GM21723 (cell line): ENCODE measurements at regions not wholly inside any gene's neighbourhood (a gene's known extent, or its start where the extent isn't known, plus 50 kb on each side); places are given as distances from the start of the nearest gene placed in this dataset.
A peak's percentile ranks its signal among the peaks of the same experiment; 100 is the strongest.

ENCODE experiments used
- ATAC-seq: cut with Tn5 transposase; IDR thresholded peaks from one replicate; pipeline ENCODE4 v1.9.1; 2021; ENCODE audit warnings: mild to moderate bottlenecking, moderate library complexity; ENCODE audit not compliant: unreplicated experiment

DNA sequence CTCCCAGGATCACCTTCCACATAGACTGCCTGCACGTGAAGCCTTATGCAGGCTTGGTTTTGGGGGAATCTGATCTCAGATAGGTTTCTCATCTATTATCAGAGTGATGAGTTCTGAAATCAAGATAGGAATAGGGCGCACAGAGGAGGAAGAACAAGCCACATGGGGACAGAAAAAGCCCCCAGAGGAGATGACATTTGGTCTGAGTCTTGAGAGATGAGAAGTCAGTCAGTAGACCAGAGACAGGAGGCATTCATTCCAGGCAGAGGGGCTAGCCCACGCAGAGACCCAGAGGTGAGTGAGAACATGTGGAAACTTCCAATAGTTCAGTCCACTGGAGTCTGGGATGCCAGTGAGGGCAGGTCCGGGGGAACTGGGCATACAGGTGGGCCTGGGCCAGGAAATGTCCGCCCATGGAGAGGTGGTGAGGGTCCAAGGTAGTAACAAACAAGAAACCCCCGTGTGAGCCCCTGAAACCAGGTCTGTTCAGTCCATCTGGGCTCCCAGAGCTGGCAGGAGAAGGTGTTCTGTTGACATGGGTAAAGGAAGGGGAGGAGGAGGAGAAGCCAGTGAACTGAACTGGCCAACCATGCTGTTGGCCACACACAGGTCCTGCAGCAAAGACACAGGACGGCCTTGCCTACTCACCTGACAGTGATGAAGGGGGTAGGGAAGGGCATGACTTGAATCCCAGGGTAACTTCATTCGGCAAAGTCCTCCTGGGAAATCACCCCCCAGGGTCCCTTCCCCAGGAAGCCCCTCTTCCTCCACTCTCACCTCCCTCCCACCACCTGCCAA, 69.3 kb upstream of the SMNDC1 start:
- ATAC-seq = no peak

DNA sequence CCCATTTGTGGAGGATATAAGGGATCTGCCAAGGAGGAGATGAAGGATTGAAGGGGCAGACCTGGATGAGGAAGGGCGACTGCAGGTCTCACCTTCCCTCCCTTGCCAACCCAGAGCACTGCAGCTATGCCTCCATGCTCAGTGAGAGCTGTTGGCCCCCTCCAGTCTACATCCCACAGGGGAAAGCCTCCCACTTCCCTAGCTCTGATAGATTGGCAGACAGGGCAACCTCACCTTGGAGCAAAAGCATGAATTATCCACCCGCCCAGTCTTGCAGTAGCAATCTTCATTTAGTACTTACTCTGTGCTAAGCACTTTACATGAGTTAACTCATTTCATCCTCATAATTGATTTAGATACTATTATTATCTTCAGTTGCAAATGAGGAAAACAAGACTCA, 70.4 kb upstream of the SMNDC1 start:
- ATAC-seq = no peak

DNA sequence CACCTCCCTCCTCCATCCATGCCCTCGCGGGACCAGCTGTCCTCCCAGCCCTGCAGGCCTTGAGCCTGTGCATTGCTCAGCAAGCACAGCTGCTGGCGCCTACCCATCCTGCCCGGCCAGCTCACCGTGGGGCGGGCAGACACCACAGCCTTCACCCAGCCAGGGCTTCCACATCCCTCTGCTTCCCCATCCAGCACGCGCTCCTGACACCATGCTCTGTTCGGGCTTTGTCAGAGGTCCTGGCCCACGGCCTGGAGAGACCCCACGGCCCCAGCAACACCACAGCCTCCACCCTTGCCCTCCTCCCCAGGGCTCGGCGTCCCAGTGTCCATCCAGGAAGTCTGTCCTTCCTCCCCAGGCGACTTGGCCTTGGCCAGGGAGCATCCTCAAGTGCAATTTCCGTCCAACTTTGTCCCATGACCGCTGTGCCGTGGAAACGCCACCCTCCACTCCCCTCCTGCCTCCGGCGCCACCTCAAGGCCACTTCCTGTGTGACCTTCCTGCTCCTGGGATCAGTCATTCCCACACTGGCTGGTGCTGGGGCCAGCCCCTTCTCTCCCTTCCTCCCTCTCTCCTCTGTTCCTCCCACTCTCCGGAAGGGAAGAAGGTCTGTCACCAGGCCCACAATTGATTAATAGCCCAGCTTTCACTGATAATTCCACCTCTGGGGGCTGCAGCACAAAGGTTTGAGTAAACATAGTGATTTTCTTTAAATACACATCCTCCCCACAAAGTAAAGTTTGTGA, 71.5 kb upstream of the SMNDC1 start:
- ATAC-seq = no peak

- ATAC-seq = no peak
Measured at GRCh38 chr10:110376767-110377160, 72.0 kb upstream of the SMNDC1 start.

- no peak for ATAC-seq
Measured at GRCh38 chr10:110378006-110378405, 73.3 kb upstream of the SMNDC1 start.

GRCh38 chr10:110378533-110379108, 73.9 kb upstream of the SMNDC1 start:
- no peak for ATAC-seq

DNA sequence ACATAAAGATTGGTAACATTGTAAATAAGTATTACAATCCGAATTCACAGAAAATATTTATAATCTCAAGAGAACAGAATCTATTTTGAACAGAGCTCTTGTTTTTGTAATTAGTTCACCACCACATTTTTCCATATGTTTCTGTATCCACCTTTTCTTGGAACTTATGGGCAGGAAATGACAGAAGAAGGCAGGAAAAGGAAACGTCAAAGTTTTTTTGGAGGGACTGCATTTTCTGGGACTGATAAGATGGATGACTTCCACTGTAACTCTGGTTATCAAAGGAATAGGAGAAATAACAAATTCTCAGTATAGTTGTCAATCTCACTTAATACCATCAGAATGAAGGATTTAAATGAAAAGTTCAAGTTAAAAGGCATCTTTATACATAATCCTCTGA, 75.1 kb upstream of the SMNDC1 start:
- no peak for ATAC-seq

DNA sequence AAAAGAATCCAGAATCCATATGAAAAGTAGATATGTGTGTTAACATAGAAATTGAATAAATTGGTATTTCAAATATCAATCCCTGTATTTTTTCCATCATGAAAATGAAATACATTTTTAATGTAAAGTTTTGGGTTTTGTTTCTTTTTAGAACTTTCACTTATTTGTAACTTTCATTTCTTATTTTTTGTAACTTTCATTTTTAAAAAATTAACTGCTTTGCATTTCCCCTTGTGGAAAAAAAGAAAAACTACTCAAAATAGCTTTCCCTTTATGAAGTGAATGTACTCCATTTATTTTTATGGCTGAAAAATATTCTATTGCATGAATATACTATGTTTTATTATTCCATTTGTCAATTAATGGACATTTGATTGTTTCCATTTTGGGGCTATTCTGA, 75.6 kb upstream of the SMNDC1 start:
- no peak for ATAC-seq

GRCh38 chr10:110382695-110383094, 78.0 kb upstream of the SMNDC1 start:
- no peak for ATAC-seq

- no peak for ATAC-seq
Measured at GRCh38 chr10:110387617-110387982, 82.9 kb upstream of the SMNDC1 start.

GRCh38 chr10:110387983-110388686, 83.4 kb upstream of the SMNDC1 start:
- ATAC-seq = peak; percentile 81

GRCh38 chr10:110388687-110389052, 84.0 kb upstream of the SMNDC1 start:
- ATAC-seq = no peak

- ATAC-seq = no peak
Measured at GRCh38 chr10:110389255-110389654, 84.5 kb upstream of the SMNDC1 start.

DNA sequence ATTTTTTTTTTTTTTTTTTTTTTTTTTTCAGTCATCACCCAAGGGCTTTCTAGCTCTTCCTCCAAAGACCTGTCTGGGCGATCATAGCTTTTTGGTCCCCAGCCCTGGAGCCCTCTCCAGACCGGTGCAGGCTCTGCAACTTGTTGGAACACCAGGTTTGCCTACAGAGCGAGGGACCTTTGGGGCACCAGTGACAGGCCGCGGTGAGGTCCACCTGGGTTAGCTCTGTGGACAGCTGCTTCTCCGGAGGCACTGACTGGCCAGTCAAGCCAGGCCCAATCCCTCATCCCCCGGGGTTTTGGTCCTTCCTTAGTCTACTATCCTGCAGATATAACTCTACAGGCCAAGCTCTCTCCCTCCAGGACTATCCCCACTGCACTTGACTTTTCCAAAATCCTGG, 86.8 kb upstream of the SMNDC1 start:
- no peak for ATAC-seq

DNA sequence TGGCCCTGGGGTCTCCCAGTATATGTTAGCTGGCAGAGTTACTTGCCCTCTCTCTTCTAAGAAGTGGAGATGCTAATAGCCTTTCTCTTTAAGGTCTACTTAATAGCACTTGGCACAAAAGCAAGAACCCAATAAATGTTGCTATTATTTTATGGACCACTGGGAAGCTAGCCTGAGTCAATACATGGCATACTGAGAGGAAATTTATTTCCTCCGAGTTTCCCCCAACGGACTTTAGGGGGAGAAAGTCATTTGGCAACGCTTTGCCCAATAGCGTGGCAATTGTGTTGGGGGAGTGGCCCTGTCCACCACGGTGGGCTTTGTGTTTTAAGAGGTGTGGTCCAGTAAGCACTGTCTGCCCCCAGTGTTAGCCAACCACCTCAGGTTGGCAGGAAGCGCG, 87.4 kb upstream of the SMNDC1 start:
- ATAC-seq = no peak

DNA sequence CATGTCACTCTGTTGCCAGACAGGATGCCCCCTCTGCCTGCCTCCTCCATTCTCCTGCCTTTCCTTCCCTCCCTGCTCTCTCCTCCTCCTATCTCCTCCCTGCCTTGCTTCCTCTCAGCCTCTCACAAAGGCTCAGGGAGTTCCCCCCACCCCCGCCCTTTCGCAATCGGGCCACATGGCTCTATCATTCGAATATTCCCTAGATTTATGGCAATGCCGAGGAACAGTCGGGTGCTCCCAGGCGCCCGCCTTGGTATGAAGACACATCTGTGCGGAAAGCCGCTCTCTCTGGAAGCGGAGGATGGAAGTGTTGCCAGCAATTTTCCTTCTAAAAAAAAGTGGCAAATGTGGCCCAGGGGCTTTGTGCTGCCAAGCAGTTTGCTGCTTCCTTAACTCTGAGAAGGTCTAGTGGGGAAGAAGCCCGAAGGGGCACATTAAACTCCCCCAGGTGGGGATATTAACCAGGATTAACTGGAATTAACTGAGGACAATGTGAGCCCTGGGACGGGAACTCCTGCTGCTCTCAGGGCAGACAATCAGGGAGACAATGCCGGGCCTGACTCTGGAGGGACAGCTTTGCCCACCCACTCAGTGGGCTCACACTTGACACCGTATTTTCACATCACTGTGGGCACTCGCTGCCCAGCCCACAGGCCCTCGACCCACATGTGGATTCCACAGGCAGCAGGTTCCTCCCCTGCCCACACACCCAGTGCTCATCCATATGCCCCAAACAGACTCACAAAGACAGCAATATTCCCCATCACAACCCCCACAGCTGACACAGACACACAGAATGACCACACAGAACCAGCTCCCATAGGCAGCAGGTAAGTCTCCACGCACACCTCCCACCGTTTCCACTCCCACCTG, 88.4 kb upstream of the SMNDC1 start:
- ATAC-seq = no peak

DNA sequence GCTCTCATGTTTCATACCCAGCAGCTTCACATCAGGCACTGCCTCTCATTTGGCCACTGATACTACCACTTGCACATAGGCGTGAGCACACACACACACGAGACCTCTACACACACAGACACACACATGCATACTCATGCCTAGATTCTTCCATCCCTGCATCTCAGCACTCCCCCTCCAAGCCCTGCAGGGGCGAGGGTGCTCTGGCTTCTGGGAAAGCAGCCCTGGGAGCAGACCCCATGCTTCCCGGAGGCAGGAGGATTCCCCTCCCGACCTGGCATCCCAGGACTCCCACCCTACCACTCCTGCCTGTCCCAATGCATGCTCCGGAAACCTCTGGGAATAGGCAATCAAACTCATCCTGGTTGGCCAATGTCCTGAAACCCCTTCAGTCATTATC, 89.1 kb upstream of the SMNDC1 start:
- no peak for ATAC-seq

GRCh38 chr10:110394296-110394695, 89.6 kb upstream of the SMNDC1 start:
- ATAC-seq = no peak

DNA sequence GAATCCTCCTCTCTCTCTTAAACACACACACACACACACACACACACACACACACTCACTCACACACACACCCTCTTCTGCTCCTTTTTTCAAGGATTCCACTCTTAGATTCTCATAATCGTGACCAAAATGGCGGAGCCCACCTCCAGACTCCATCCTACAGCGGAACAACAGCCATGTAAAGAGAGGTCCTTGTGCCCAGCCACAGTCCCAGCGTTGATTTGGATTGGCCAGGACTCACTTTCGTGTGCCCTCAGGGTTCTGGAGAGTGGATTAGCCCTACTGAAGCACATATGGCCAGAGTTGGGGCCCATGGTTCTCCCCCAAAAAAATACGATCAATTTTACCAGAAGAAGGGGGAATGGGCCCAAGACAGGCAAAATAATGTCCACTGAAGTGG, 90.2 kb upstream of the SMNDC1 start:
- no peak for ATAC-seq
